HG03045 (cell line): ENCODE measurements at regions not wholly inside any gene's neighbourhood (a gene's known extent, or its start where the extent isn't known, plus 50 kb on each side); places are given as distances from the start of the nearest gene placed in this dataset.

Experiments
- ATAC-seq: cut with Tn5 transposase; IDR thresholded peaks from one replicate; pipeline ENCODE4 v1.9.1; 2021; ENCODE audit warnings: mild to moderate bottlenecking, moderate library complexity; ENCODE audit not compliant: unreplicated experiment

DNA sequence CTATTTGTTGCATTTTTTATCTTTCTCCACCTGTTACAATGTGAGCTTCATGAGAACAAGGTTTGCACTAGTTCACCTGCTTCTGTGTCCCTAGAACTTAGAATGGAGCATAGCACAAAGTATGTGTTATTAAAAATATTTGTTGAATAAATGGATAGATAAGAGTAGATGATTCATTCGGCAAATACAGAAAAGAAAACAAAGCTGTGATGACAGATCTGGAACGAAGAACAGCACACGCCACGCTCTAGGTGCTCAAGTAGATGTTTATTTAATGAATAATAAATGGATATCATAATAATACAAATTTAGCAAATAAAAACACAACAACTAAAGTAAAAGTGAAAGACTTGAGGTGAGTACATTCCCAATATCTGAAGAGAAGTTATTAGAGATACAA lies 273.1 kb downstream of the HAO1 start:
- no peak for ATAC-seq

DNA sequence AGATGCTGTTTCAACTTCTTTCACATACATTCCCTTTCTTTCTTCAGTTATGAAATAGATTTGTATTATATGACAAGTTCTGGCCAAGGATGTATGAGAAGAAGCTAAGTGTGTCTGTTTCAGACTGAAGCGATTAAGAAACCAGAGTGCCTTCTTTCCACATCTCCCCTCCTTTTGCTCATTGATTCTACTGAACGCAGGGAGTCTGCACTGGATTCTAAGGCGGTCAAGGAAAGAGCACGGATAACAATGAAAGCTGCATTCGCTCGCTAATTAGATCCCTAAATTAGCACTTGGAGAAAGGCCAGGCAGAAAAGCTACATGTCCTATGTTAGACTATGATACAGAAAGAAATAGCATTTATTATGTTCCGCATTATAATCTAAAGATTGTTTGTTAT lies 267.7 kb downstream of the HAO1 start:
- no peak for ATAC-seq

DNA sequence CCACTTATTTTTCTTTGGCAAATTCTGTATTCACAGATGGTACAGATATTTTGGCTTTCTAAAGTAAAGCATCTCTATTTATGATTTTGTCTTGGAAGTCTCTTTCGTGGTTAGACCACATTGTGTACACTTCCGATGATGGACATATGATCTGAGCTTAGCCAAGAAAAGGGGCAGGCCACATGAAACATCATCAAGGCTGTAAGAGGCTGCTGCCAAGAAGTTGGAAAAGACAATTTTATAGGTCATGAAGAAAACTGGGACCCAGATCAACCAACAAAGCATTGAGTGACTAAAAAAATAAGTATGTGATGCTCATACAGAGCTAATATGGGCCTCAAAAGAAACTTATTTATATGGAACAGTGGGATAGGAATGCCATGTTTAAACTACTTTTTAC lies 266.4 kb downstream of the HAO1 start:
- no peak for ATAC-seq

DNA sequence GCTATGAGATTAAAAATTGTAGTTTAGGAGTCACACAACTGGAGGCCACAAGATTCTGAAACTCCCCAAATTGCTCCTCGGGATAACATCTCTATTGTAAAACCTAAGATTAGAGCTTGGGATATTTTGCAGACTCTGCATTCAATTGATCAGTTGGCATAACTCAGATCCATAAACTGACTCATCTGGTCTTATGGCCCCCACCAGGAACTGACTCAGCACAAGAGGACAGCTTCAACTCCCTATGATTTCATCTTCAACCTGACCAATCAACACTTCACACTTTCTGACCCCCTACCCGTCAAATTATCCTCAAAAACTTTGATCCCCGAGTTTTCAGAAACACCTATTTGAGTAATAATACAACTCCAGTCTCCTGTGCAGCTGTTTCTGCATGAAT lies 257.3 kb downstream of the HAO1 start:
- ATAC-seq = no peak

DNA sequence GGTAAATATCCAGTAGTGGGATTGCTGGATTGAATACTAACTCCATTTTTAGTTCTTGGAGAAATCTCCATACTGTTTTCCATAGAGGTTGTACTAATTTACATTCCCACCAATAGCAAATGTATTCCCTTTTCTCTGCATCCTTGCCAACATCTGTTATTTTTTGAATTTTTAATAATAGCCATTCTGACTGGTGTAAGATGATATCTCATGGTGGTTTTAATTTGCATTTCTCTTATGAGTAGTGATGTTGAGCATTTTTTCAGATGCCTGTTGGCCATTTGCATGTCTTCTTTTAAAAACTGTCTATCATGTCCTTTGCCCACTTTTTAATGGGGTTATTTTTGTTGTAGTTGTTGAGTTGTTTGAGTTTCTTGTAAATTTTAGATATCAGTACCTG lies 253.2 kb downstream of the HAO1 start:
- no peak for ATAC-seq

DNA sequence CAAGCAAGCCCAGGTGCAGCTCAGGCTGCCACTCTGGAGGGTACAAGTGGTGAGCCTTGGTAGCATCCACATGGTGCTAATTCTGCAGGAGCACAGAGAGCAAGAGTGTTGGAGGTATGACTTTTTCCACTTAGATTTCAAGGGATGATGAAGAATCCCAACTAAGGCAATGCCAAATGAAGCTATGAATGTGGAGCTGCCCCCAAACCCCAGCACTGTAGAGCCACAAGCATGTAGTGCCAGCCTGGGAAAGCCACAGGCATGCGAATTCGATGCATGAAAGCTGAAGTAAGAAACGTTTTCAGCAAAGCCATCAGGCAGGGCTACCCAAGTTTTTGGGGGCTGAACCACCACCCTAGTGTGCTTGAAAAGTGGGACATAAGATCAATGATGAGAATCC lies 251.1 kb downstream of the HAO1 start:
- ATAC-seq = no peak

DNA sequence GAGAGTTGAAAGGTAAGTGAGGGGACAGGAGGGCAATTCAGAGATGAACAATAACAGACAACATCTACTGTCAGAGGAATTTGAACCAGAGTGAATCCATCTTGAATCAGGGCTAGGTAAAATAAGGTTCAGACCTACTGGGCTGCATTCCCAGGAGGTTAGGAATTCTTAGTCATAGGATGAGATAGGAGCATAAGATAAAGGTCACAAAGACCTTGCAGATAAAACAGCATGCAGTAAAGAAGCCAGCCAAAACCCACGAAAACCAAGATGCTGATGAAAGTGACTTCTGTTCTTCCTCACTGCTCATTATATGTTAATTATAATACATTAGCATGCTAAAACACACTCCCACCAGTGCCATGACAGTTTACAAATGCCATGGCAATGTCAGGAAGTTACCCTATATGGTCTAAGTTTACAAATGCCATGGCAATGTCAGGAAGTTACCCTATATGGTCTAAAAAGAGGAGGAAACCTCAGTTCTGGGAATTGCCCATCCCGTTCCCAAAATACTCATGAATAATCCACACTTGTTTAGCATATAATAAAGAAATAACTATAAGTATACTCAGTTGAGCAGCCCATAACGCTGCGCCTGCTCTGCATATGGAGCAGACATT lies 248.5 kb downstream of the HAO1 start:
- no peak for ATAC-seq

DNA sequence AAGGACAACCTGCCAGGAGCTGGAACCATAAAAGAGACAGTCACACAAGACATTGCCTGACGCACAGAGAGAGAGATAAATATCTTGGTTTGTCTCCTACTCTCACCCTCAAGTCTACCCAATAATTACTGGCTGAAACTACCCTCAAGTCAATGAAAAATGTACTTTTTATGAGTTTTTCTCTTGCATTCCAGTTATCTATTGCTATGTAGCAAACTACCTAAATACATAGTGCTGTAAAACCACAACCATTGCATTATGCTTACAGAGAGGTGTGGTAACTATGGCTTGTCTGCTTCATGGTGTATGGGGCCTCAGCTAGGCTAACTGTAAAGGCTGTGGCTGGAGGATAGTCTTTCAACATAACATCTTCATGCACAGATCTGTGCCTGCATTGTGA lies 247.8 kb downstream of the HAO1 start:
- no peak for ATAC-seq

DNA sequence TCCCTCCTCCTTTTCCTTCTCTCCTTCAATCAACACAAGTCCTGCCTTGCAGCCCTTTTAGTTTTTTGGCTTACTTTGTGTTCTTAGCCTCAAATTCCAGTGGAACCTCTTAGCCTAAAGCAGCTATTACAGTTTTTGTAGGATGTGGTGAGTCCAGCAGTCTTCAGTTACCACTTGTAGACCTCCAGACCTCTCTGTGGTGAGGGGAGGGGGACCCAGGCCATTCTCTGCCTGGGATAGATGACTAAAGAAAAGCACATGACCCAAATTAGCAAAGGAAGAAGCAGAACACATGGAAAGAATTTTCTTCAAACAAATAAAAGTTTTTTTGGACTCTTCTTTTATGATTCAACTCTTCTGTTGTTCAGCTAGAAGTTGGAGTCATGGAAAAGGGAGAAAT lies 246.5 kb downstream of the HAO1 start:
- no peak for ATAC-seq

DNA sequence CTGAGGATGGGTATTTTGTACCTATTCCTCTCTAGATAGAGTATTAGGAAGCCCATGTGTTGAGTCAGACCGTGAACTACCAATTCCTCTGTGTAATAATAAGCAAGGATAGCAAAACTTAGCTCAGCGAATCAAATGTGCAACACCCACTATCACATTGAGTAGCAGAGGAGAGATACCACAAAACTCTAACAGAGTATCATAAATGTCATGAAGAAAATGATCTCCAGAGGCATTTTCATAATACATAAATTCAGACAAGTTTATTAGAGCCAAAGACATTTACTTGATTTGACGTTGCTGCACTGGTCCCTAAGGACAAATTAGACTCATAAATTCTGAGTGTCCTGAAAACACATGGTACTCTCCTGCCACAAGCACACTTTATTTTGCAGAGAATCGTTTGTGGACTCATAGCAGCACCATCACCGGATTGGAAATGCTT lies 245.2 kb downstream of the HAO1 start:
- ATAC-seq = no peak

DNA sequence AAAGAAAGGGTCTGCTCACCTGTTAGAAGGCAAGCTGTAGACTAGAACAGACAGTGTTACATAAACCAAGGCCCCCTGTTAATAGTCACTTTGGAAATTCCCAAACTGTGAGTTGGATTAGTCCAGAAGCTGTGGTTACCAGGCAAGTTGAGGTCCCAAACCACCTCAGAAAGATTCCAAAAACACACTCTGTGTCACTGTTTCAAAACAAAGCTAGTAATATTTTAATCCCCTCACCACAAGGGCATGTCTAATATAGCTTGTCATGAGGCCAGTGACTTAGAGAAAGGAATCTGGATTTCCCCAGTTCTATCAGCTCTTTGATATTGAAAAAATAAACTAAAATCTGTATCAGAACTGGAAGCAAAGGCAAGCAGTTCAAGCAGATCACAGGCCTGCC lies 244.6 kb downstream of the HAO1 start:
- ATAC-seq = no peak

DNA sequence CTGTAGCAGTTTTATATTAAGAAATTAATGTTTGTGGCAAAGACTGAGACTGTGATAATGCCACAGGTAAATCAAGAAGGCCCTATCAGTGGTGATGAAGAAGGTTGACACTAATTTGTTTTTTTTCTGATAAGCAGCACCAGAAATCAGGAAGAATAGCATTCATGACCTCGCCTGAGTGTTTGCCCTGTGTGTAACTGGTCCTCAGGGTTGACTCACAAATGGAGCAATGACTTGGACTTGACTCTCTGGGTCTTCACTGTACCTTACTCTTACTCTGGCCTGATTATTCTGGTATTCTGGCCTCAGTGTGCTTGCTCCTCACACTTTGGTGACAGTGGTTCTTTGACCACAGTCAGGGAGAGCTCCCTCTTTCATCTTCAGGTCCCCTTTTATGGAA lies 243.9 kb downstream of the HAO1 start:
- no peak for ATAC-seq

DNA sequence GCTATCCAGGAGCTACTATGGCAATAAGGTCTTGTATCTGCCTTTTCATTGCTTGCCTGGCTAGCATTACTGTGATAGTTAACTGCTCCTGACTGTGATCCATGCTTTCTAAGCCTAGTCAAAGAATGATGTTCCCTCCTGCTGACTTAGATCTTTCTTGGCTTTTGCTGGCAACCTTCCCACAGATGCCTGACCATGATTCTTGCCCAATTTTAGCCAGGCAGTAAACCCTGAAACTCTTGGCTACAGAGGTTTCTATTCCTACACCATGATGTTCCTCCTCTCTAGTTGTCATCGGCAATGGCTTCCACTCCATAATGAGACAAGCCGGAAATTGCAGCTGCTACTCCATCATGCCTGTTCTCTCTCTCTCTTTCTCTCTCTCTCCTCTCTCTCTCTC lies 238.1 kb downstream of the HAO1 start:
- no peak for ATAC-seq

DNA sequence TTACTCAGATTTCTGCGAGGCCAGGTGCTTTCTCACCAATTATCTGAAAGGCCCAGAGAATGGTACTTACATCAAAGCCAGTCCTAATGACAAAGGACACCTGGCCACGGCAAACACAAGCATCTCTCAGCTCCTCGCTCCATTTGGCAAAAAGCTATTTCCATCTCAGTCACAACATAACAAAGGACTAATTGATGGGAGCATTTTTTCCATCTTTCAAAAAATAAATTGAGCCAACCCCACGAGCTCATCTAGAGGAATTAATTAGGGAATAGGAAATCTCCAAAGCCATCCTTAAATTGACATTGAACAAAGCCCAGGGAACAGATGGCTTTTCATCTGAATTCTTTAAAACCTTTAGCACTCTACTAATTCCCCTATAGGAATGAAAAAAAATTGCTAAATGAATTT lies 236.7 kb downstream of the HAO1 start:
- no peak for ATAC-seq

DNA sequence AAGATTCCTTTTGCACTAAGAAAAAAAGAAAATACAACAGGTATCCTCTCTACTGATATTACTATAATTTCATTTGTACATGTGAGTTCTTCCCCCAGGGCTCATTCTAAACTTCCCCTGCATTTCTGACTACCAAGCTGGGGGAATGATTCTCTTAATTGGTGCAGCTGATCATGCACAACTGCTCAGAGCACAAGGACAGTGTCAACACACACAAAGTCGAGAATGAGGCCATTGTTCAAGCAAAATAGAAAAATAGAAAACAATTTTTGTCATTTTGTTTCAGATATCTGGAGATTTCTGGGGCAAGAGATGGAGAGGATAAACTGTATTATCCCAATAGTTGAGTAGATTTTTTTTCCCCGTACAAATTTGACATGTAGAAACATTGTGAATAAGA lies 236.3 kb downstream of the HAO1 start:
- ATAC-seq = no peak

DNA sequence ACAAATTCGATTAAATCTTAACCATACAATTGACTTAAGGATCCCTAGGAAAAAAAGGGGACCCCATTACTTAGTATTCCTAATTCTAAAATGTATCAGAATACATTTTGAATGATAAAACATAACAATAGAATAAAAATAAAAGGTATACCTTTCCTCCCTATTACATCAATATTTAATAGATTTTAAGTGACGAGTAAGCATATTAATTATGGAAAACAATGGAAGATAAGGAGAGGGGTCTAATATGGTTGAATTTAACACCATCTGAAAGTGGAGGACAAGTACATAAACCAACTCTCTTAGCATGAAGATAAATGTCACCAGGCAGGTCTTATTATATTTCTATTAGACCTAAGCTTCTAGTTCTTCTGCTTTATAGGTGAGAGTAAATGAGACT lies 232.1 kb downstream of the HAO1 start:
- ATAC-seq = no peak

DNA sequence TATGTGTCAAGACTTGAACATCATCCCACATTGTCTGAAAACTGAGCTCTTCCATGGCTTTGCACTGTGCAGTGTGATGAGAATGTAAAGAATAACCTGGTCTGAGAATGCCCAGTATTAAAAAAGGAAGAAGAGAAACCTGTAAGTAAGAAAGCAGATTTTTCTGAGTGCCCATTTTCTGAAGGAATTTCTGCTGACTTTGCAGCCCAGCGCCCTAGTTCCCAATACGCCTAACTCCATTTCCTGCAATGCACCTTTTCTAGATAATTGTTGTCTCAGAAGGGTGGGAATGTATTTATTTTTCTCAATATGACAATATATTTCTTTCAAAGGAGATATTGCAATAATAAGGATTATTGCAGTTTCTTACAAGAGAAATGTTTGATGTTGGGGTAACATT lies 231.5 kb downstream of the HAO1 start:
- no peak for ATAC-seq

DNA sequence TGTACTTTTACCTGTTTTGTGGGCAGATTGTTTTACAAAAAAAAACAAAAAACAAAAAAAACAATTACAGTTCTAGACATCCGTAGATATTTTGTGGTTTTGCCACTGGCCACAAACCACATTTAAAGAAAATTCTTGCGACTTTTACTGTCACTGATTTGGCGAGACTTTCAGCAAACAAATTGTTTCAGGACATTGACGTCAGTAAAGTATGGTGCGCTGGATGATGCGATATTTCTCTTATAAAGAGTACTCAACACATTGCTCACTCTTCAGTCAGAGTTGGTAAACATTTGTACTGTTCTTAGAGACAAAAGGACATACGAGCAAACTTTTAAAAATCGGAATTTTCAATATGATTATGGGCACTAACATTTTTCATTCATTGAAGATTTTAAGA lies 229.8 kb downstream of the HAO1 start:
- no peak for ATAC-seq

DNA sequence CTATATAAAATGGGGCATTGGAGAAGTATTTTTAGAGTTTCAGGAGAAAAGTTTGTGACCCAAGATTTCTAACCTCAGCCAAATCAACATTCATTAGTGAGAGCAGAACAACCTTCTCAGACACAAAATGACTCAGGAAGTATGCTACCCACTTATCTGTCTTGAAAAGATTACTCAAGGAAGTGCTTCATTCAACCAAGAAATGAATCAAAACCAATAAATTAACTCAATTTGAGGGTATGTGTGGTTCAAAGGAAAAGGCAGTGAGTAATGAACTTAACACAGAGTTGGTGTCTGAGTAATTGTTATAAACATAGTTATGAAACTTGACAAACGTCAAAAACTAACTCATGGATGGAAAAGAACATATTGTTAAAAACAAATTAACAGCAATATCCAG lies 227.6 kb downstream of the HAO1 start:
- no peak for ATAC-seq

DNA sequence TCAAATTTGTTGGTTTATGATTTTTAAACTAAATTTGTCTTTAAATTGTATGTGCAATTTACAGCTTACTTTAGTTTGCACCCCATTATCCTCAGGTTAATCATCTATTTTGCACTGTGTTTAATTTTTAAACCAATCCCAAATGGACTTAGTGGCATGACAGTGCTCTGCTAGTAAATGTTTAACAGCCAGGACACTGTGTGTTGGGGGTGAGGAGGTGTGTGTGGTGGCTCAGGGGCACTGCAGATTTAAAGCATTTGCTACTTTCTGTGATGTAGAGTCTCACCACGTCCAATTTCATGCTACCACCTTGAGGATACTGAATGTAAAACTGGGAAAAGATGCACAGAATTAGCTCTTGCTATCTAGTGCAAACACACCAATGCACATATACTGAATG lies 225.7 kb downstream of the HAO1 start:
- no peak for ATAC-seq

DNA sequence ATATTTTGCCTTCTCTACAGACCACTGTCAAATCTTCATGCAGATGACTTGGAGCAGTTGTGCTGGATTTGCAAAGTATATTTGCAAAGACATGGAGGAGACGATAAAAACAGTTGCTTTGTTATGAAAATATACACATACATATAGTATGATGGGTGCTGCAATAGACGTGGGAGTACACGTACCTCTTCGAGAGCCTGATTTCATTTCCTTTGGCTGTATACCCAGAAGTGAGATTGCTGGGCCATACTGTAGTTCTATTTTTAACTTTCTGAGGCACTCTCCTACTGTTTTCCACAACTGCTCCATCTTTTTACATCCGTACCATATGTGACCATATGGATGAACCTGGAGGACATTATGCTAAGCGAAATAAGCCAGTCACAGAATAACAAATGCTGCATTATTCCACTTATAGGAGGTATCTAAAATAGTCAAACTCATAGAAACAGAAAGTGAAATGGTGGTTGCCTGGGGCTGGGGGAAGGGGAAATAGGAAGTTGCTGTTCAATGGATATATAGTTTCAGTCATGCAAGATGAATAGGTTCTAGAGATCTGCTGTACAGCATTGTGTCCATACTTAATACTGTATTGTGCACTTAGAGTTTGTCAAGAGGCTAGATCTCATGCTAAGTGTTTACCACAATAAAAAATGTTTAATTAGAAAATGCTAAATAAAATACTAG lies 223.8 kb downstream of the HAO1 start:
- ATAC-seq = no peak

DNA sequence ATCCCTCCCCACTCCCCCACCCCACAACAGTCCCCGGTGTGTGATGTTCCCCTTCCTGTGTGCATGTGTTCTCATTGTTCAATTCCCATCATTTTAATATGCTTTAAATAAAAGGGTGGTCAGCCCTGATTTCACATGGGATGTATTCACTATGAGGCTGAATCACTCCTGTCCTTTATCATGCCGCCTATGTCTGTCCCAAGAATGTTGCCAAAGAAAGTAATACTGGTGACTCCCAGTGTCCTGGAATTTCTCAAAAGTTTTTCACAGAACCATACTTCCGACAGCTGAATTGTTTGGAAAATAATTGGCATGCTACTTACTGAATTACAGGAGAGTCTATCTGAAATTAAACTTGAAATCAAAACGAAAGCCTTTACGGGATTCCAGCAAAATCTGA lies 217.7 kb downstream of the HAO1 start:
- ATAC-seq = no peak

DNA sequence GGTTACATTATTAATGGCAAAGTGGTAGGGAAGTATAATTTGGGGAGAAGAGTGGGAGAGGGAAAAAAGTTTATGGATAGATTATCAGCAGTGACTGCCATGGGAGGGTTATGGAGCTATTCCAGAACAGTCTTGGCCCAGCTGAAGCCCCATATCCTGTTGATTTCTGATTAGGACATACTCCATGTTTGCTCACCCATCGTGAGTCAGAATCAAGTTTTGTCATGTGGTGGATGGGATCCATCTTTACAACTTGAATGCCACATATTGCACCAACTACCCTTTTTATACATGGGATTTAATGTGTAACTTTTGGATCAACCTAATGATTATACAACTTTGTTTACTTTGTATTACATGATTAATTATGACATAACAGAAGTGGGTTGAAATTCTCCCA lies 217.0 kb downstream of the HAO1 start:
- no peak for ATAC-seq
